ENCODE measurements at regions not wholly inside any gene's neighbourhood (a gene's known extent, or its start where the extent isn't known, plus 50 kb on each side); places are given as distances from the start of the nearest gene placed in this dataset.

DNA sequence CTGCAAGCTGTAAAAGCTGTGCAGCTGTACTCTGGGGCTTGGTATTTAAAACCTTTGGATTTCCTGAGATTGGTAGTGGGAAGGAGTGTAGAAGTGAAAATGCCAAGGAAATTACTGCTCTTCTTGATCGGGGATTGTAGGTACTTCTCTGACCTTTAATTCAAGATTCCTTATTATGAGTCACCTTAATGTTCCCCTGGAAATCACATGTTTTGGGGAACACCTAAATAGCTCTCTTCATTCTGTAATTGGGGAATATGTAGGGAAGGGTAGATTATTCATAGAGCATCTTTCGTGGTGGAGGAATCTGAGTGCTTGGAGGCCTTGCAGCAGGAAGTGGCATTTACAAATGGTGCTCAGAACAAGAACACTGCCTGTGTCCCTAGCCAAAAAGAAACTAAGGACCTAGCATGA lies 137.8 kb downstream of the UCHL1 start:
- DNase-seq: no peak

DNA sequence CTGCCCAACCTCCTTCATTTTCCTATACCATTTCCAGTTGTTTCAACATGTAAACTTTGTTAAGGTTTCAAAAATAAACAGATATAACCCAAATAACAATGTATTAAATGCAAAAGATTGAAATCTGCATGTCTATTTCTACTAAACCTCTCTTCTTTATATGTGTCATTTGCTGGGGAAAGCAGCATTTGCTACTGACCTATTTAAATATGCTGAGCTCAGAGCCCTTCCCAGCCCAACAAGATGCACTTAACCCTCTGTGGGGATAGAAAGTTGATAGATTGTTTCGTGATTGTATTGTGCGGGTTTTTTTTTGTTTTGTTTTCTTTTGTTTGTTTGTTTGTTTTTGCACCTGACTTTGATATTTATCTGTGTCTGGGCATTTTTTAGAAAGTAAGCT lies 139.5 kb downstream of the UCHL1 start:
- no peak for DNase-seq

DNA sequence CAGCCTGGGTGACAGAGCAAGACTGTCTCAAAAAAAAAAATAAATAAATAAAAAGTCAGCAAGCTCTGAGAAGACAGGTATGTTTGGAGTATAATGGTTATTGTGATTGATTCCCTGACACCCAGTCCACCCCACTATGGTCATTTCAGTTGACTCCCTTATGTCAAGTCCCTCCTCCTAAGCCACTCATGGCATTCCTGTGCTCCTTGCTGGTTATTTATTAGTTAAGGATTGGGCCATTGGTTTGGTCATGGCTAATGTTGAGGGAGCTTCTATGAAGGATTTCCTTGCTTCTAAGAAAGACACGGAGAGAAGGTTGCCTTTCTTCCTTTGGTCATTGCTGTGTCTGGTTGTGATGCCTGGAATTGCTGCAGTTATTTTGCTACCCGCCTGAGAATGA lies 140.1 kb downstream of the UCHL1 start:
- DNase-seq: no peak

DNA sequence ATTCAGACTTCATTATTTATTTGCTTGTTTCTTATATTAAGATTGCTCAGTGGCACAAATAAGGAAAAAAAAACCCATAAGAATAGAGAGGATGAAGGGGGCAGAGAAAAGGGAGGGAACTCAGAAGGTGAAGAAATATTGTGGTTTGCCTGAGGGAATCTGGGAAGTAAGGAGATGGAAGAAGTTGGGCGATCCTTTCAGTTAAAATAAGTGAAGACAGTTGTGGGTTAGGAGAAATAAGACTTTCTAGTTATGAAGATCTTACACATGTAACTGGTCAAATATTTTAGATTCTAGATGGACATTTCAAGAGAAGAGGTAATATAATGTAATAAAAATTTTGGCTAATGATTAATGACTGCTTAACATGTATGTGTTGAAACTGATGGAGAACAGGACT lies 138.7 kb upstream of the LIMCH1 start:
- DNase-seq: no peak

DNA sequence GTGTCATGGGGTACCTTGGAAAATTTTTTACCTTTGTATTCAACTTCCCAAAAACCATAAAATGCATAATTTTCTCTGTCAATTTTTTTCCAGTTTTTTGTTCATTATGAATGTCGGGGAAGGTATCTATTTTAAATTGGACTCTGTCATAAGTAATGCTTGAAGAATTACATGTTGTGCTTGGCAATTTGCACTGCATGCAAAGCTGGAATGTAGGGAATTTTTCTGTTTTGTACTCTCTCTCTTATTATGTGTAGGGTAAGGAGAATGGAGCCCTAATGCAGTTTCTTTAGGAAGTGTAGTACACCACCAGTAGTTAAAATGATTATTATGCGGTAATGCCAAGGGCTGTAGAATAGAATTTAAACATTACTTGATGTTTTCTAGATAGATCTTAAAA lies 137.7 kb upstream of the LIMCH1 start:
- no peak for DNase-seq

DNA sequence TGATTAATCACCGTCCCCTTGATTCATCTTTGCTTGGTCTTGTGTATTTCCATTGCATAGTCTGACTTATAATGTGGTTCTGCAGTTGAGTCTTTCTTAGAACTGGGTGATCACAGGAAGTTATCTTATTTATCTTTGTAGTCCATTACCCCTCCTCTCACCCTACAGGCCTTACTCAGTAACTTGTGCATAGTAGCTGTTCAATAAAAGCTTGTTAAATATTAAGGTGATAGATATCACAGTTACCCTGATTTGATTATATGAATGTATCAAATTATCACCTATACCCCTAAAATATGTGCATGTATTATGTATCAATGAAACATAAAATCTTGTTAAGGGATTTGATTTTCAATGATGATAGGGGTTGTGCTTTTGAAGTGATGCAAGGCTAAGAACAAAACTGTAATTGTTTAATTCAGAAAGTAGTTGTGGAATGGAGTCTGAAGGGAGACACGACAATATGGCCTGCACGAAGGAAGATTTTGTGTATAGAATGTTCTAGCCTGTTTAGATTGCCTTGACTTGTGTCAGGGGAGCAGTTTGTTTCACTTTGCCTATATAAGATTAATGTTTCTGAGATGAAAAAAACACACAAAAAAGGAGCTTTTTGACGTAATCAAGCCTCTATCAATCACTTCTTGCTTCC lies 132.4 kb upstream of the LIMCH1 start:
- DNase-seq: no peak

DNA sequence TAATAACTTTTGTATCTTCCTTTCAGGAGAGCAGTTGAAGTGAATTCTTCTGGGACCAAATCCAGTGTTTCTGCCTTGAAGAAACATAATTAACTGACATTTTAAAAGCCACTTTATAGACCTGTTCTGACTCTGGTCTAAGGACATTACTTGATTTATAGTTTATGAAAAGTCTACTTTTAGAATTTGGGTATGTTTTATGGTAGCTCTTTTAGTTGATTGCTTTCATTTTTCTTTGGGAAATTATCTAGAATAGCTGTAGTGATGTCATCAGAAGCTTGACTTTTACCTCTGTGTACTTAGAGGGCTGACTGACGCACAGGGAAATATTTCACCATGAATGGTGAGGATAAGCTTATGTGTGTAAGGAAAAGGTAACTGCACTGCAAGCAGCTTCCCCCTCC lies 131.8 kb upstream of the LIMCH1 start:
- no peak for DNase-seq

DNA sequence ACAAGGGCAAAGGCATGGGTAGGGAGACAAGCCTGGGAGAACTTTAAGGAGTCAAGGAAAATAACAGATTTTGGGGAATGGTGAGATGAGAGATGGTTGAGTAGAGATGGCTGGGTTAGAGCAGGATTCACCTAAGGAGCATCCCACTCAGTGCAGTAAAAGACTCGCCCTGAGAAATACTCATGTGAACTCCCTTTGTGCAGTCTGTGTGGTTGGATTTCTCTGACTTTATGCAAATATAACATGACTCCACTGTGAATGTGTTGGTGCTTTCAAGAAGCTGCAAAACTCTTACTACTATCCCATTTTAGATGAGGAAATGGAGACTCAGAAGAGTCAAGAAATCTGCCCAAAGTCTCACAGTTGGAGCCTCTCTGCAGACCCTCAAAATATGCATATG lies 129.8 kb upstream of the LIMCH1 start:
- DNase-seq: no peak

DNA sequence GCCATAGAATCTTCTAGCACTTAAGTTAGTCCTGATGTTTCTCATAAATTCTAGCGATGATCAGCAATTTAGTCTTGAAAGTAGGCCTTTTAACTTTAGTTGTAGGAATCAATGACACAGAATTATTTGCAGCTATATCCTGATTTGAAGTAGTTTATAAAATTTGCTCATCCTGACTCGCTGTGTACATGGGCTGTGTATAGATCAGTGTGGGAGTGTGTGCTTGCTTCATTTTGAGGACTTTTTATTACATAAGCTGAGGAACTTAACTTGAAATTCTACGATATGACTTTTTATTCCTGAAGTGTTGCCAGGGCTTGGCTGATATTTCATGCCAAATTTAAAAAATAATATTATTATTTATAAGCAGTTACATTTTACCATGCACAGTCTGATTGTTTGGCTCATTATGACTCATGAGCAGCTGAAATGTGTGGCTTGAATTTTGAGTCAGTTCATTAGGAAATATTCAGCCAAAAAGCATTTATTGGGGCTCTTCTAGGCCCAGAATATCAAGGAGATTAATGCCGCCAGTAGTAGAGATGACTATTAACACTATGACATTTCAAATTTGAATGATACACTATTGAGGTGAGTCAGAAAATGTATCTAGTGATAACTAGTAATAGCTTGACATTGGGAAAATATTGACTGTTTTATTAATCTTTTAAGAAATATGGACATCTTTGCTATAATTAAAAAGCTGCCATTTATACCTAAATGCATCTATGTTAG lies 128.9 kb upstream of the LIMCH1 start:
- DNase-seq: no peak

DNA sequence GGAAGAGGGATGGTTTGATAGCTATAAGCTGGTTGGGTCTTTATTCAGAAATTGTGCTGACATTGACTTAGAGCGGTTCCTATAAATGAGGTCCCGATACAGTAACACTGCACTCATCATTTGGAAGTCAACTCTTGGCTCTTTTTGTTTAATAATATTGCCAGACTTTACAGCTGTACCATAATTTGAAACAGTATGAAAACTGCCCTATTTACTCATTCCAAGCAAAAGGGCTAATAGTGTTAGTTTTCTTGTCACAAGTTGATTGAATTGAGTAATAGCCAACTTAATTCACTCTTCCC lies 128.4 kb upstream of the LIMCH1 start:
- DNase-seq: no peak

DNA sequence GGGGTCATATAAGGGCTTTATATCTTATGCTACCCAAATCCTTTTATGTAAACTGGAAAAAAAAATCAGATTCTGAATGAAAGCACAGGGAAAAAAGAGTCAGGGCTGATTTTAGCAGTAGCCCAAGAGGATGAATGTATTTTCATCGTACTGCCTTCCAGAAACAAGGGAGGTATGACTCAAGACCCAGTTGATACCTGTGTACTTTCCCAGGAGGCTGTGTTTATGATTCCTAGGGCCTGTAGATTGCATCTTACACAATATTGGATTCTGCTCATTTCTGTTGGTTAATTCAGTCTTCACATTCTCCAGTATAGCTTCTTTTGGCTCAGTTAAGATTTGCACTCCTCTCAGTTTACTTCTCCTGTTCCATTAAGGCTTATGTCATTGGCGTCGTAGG lies 127.9 kb upstream of the LIMCH1 start:
- DNase-seq: no peak

DNA sequence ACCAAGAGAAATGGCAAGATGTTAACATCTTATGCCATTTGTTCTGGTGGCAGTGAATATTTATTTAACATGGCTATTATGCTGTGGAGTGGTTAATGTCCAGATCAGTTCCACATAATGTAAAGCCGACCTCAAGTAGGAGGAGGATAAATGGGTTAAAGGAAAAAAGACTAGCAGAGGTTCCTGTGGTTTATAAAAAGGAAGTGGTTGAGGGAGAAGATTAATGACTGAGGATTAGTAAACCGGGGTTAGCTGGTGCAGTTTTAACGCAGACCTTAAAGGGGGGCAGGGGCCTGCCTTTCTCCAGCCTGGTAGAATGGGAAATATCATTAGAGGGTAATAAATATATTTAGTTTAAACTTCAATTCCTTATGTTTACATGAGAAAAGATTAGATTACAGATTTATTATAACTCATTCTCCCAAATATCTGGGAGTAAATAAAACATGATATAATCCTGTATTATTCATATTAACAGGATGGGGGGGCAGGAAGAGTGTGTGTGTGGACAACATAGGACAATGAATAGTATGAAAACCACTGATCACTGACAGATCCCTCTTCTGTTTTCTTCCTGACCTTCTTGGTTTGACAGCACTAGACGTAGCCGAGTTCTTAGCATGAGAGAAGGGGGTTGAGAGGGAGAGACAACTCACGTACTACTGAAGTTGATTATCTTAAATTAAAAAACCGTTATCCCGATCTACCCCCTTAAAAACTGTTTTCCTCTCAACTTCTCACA lies 124.1 kb upstream of the LIMCH1 start:
- no peak for DNase-seq

DNA sequence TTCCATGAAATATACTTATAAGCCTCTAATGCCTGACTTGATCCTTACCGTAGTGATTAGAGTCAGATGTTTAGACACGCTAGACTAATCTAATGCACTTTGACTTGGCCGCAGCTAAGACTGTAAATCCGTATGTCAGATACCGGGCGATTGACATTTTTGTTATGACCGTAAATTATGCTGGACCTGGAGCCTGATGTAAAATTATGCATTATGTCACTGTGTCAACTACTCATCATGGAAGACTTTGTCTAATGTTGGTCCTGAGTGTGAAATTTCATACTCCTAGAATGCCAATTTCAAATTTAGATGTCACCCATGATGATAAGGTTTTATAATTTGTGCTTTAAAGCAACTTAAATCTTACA lies 123.6 kb upstream of the LIMCH1 start:
- DNase-seq: no peak

DNA sequence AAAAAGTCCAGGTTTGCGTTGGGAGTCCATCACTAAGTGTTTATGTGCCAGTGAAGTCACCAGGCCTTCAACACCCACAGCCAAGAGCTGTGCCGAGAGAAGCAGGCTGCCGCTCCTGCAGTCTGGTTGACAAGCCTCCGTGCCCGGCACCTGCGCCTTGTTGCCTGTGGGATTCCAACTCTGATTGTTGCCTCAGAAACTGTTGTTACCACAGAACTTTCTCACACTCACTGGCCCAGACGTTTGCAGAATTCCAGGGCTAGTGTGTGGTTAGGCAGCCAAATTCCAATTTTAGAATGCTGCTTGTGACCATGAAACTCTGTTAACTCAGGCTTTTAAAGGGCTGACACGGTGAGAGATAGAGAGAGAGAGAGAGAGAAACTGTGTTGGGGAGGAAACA lies 119.5 kb upstream of the LIMCH1 start:
- no peak for DNase-seq

DNA sequence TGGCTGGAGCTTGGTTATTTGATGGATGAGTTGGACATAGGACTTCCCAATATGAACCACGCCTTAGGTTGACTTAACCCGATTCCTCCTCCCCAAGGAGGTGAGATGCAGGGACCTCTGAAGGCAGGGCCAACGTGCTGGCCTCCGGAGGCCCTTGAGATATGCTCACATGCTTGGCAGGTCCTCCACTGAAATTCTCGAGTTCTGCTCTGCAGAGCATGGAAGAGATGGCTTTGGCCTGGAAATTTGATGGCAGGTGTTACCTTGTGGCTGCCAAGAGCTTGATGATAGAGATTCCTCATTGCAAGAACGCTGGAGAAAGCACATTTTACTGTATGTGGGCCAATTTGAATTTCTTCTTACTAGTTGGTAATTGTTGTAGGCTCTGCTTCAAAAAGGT lies 117.4 kb upstream of the LIMCH1 start:
- peak; percentile 98 for DNase-seq

DNA sequence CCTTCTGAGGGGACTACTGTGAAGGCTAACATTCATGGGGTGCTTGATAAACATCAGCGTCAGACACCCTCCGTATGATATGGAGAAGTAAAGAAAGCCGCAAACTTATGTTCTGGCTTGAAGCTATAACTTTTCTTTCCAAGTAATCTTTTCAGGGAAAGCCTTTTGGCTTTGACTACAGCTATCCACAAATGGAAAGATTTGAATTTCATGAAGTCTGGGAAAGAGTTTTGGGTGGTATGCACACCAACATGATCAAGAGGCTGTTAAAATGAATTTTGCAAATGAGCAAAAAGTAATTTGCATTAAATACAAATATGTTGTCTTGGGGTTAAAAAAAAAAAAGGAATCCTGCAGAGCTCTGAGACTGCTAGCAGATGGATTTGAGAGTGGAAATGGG lies 114.8 kb upstream of the LIMCH1 start:
- DNase-seq: no peak

DNA sequence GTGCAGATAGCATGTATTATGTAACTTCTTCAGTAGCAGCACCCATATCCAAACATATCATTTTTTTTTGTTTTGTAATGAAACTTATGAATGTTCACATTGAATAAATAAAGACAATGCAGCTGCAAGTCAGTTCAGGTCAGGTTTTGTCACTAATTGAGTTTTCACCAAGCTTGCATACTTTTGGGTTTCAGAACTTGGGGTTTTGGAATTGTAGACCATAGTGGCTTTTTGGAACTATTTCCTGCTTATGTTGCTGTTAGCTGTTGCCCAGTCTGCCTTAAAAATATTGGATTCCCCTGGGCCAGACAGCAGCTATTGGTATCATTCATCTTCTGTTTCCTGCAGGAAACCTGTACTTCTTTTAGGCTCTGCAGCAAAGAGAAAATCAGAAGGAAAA lies 113.4 kb upstream of the LIMCH1 start:
- no peak for DNase-seq

DNA sequence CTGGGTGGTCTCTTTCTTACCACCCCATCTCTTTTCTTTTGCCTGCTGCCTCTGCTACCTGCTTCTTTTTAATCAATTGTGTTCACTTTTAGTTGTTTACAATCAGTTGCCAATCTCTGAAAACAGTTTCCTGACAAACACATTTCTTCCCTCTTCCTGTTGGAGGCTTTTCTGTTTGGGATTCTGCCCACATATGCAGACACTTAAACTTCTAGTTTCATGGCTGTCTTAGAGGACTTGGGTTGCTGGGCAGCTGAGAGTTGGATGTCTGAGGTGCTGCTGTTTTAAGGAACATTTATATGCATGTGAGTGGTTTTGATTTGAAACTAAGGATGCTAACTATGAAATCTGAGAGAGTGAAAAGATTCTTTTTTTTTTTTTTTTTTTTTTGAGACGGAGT lies 112.3 kb upstream of the LIMCH1 start:
- no peak for DNase-seq

DNA sequence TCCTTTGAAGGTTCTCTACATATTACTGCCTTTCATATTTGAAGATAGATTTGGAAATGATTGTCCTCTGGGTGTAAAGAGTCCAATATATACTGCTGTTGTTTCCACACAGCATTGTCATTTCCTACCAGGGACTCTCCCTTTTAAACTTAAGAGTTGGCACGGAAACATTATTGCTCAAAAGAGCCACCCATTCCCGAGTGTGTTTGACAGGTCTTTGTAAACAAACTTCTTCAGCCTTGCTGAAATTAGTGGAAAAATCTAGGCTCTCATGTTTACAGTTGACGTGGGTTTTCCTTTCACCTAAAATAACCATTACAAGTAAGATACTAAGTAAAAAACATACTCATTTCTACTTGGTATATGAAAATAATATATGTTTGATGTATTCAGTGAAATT lies 111.4 kb upstream of the LIMCH1 start:
- DNase-seq: no peak

DNA sequence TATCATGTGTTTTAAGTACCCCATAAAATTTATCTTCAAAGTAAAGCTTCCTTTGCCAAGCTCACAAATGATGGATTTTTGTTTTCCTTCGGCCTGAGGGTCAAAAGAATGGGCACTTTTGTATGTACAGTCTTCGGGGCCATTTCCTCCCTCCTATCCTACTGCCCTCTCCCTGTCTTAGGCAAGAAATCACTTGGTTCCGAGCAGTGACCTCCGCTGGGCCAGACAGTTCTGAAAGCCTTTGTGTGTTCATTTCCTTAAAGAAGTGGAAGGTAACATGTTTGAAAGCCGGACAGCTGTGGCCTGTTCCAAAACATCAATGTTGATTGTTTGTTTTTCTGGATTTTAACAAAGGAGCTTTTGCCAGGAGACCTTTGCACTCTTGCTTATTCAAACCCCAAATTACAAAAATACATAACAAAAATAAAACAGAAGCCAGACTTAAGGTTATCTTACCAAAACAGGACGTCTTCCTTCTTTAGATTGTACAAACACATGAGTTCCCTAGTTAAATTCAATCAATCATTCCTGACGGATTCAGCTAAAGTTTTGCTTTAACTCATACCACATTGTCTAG lies 110.6 kb upstream of the LIMCH1 start:
- DNase-seq: no peak

DNA sequence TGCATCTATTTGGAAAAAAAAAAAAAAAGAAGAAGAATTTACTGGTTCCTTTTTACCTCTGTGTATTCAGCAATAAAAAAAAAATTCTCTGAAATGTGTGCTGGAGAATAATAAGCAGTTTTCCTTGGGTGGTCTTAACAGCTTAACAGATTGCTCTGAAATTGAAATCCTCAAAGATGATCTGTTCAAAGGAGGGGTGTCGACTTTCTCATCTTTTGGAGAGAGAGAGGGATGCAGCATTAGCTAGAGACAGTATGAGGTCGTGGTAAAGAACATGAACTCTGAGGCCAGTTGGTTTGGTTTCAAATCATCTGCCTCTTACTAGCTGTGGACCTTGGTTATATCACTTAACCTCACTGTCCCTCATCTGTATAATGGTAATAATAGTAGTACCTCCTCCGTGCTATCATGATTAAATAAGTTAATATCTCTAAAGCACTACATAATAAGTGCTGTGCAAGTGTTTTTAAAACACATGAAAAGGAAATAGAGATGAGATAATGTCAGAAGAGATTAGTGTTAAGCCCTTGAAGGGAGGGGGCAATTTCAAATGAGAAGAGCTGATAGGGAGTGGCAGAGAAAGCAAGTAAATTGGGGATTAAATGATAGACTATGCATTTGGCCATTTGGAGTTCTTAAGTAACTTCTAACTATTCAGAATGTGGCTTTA lies 109.9 kb upstream of the LIMCH1 start:
- DNase-seq: no peak

DNA sequence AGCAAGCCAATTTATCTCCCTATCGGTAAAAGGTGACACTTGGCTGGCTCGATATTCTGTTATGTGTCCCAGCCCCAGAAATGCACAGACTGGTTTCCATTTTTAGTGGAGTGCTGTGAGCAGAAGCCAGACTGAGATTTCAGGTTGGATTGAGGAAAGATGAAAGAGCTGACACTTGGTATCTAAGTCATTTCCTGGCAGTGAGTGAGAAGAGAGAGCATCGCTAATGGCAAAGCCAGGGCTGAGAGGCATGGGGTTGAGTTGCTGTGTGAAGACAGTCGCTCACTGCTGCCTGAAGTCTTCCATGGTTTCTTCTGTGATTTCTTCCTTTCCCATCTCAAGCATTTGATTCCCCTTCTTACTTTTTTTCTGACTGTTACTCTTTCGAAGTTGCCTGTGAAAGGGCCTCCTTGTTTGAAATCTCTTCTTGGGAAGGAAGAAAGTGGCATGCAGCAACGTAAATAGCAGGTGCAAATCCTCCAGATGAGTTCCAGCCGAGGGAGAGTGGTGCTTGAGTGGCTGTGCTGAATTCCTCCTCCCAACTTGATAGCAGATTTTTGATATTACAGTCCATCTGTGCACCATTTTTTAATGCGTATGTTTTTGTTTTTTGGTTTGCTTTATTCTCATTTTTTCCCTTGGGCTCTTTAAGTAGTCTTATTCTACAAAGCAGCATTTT lies 109.2 kb upstream of the LIMCH1 start:
- peak; percentile 39 for DNase-seq

DNA sequence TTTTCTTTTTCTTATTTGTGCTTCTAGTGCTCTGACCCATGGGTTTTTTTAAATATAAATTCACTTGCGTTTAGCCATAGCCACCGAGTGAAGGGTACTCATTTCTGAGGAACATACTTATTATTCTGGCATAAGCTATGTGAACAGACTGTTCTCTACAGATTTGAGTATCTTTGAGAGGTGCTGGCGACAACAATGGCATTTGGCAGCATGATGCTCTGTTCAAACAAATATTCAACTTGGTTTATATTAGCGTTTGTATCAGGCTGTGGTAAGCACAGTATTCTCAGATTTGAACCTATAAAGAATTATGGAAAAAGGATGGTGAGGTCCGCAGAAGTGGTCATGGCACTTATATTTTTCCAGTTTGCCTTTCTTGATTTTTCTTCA lies 108.7 kb upstream of the LIMCH1 start:
- DNase-seq: peak; percentile 68

Measured in NCI-H446 treated with DMSO at 0.1 percent for 48 hours (cell line).